Fibroblast of the aortic adventitia (primary cell): ENCODE measurements at regions not wholly inside any gene's neighbourhood (a gene's known extent, or its start where the extent isn't known, plus 50 kb on each side); places are given as distances from the start of the nearest gene placed in this dataset.

Source experiments
- DNase-seq: peaks from one replicate; pipeline ENCODE4 v3.0.0-alpha.2; 2010; ENCODE audit warnings: low read depth
- H3K4me3 ChIP-seq: 2 replicates; pipeline ENCODE4 v1.5.1; 2011; ENCODE audit warnings: low read depth, mild to moderate bottlenecking, control low read depth, low read length, moderate library complexity
- TF ChIP-seq, protein P1 (sequence below): IDR thresholded peaks from 2 replicates; pipeline ENCODE4 v1.5.1; 2011; ENCODE audit warnings: mild to moderate bottlenecking, low read length, control low read depth, inconsistent platforms; ENCODE audit not compliant: insufficient read depth

DNA sequence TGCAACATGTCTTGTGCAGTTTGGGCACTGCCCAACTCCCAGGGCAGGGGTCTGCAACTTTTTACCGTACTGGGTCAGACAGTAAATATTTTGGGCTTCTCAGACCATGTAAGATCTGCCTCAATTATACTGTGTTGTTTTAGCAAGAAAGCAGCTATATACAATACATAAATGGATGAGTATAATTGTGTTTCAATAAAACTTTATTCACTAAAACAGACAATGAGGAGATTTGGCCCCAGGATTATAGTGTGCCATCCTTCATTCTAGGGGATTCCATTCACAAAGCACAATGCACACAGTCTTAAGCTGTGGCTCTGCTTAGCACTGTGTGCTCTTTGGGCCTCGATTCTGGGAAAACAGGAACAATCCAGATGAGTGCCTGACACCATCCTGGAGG, 354.4 kb upstream of the PROK2 start:
- no peak overlapping the region for H3K4me3 ChIP-seq
- DNase-seq, result no peak
- TF ChIP-seq, protein P1, sequence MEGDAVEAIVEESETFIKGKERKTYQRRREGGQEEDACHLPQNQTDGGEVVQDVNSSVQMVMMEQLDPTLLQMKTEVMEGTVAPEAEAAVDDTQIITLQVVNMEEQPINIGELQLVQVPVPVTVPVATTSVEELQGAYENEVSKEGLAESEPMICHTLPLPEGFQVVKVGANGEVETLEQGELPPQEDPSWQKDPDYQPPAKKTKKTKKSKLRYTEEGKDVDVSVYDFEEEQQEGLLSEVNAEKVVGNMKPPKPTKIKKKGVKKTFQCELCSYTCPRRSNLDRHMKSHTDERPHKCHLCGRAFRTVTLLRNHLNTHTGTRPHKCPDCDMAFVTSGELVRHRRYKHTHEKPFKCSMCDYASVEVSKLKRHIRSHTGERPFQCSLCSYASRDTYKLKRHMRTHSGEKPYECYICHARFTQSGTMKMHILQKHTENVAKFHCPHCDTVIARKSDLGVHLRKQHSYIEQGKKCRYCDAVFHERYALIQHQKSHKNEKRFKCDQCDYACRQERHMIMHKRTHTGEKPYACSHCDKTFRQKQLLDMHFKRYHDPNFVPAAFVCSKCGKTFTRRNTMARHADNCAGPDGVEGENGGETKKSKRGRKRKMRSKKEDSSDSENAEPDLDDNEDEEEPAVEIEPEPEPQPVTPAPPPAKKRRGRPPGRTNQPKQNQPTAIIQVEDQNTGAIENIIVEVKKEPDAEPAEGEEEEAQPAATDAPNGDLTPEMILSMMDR, result no peak

DNA sequence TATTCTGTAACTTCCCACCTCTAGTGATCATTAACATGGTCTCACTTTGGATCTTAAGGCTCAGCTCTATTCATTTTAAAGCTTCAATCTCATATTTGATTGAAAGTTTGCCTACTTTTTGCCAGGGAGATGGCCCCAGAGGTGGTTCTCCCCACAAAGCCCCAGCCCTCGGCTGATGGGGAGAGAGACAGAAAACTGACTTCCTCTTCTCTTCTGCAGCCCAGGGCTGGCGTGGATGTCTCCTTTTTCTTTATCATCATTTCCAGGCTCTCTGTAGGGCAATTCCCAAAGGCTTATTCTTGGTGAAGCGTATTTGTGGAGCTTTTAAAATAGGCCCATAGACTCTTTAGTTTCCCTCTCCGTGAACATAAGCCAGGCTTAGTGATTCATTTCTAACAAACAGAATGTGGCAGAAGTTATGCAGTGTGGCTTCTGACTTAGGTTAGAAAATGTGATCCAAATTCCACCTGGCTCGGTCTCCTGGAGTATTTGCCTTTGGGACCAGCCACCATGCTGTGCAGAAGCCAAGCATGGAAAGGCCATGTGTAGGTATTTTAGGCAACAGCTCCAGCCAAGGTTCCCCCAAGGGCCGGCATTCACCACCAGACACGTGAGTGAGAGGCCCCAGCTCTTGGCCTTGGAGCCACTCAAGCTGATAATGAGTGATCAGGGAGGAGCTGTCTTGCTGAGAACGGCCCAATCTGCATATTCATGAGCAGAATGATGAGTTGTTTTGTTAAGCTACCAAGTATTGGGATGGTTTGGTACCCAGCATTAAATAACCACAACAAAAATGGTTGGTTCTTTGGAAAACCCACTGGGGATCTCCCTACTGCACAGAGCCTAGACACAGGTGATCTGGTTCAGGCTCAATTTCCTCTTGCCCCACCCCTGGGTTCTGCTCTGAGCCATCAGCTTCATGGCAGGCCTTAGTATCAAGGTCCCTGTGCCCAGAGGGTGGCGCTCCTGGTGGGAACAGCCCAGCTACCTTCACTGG, 353.2 kb upstream of the PROK2 start:
- no peak for DNase-seq
- no peak overlapping the region for H3K4me3 ChIP-seq
- TF ChIP-seq, protein P1, result no peak

DNA sequence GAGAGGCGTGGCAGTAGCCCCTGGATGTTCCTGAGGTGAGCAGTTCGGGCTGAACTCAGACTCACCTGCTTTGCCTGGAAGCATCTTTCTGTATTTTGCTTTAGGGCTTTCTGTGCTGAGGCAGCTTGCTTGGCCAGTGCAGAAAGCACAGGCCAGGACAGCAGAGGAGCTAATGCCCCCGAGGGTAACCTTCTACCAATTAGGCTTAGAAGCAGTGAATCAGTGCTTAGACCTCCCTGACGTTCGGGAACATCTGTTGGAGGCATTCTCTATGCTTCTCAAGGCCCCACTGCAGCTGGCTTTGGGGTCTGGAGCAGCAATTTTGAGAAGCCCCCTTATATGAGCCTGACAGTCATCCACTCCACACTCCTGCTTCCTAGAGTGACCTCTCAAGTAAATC, 350.7 kb upstream of the PROK2 start:
- DNase-seq, result no peak
- no peak overlapping the region for H3K4me3 ChIP-seq
- TF ChIP-seq, protein P1, result no peak

DNA sequence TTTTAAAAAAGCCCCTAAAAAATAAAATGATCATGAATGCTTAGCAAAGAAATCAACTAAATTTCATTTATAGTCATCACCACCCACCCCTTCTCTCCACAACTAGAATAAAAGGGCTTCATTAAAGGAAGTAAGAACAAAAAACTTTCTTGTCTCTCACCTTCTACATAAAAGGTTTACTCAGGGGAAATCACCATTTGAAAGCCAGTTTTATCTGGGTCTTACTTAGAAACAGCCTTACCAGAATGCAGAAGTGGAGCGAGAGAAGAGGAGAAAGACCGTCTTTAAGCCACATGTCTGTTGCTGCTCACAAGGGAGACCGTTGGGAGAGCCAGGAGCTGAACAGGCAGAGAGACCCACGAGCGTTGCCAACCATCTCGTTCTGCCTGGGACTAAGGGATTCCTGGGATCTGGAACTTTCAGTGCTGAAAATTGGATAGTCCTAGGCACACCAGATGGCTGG, 350.1 kb upstream of the PROK2 start:
- no peak for DNase-seq
- TF ChIP-seq, protein P1, result no peak
- no peak overlapping the region for H3K4me3 ChIP-seq

DNA sequence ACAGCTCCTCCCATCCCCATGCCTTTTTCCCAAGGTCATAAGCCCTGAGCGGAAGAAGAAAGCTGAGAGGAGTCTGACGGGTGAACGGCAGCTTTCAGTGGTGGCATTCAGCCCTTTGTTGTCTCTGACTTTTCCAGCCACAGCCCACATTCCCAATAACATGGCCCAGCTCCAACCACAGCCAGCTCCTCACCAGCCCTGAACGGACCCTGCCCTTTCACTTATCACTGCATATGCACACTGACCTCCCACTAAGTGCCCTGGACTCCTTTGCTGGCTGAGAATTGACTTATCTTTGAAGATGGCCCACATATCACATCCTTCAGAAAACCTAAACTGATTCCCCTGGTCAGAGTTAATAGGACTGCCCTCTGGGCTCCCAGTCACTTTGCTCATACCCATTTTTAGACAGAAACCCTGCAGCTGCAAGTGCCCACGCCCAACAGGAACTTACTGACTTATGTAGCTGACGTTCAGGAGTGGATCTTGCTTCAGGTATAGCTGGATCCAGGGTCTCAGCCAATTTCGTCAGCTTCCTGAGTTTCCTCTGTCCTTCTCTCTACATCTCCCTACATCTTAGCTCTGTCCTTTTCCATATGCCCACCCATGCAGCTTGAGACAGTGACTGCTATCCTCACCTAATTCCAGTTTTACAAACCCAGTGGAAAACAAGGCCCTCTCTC, 348.5 kb upstream of the PROK2 start:
- no peak overlapping the region for H3K4me3 ChIP-seq
- TF ChIP-seq, protein P1, result no peak
- no peak for DNase-seq

DNA sequence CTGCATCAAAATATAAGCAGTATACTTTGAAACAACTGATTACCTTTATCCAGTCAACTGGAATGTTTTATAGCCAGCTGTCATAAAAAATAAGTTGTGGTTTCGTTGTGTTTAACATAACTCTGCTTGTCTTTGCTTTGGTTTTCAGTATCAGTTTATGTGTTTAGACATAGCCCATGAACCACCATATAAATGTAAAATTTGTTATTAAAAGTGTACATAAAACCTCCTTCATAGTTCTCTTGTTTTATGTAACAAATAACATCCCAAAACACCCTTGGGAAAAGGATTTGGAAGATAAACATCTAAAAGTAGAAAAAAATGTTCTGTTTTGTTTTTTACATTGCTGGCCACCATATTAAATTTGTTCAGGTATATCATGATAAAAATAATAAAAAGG, 347.0 kb upstream of the PROK2 start:
- no peak for DNase-seq
- TF ChIP-seq, protein P1, result no peak
- no peak overlapping the region for H3K4me3 ChIP-seq
